Hepatocyte (in vitro differentiated cells): ENCODE measurements at regions not wholly inside any gene's neighbourhood (a gene's known extent, or its start where the extent isn't known, plus 50 kb on each side); places are given as distances from the start of the nearest gene placed in this dataset.

Experiments used
- DNase-seq: peaks from one replicate; pipeline ENCODE4 v3.0.0-alpha.2; 2016; ENCODE audit warnings: low spot score
- H2AFZ ChIP-seq: fragments of 200-600 bp; sonication (generic); 2 replicates; pipeline ENCODE4 v1.6.0; 2016; ENCODE audit warnings: antibody characterized with exemption, mild to moderate bottlenecking
- H3K27ac ChIP-seq: fragments of 200-600 bp; sonication (generic); 2 replicates; pipeline ENCODE4 v1.5.1; 2016; ENCODE audit warnings: mild to moderate bottlenecking
- H3K27me3 ChIP-seq: fragments of 200-600 bp; sonication (generic); 2 replicates; pipeline ENCODE4 v1.6.1; 2016
- H3K36me3 ChIP-seq: fragments of 200-600 bp; sonication (generic); replicated peaks from 2 replicates; pipeline ENCODE4 v1.5.1; 2016; ENCODE audit warnings: low read depth; ENCODE audit not compliant: insufficient read depth
- H3K4me1 ChIP-seq: fragments of 200-600 bp; sonication (generic); 2 replicates; pipeline ENCODE4 v1.5.1; 2016; ENCODE audit warnings: mild to moderate bottlenecking, moderate library complexity; ENCODE audit not compliant: insufficient read depth
- H3K4me2 ChIP-seq: fragments of 200-600 bp; sonication (generic); 2 replicates; pipeline ENCODE4 v1.6.0; 2016
- H3K4me3 ChIP-seq: fragments of 200-600 bp; sonication (generic); 2 replicates; pipeline ENCODE4 v1.5.1; 2016; ENCODE audit warnings: mild to moderate bottlenecking
- H3K79me2 ChIP-seq: fragments of 200-600 bp; sonication (generic); 2 replicates; pipeline ENCODE4 v1.6.0; 2017; ENCODE audit warnings: mild to moderate bottlenecking
- H3K9me2 ChIP-seq: fragments of 200-600 bp; sonication (generic); replicated peaks from 2 replicates; pipeline ENCODE4 v1.6.0; 2017; ENCODE audit warnings: mild to moderate bottlenecking; ENCODE audit not compliant: insufficient read depth
- H3K9me3 ChIP-seq: fragments of 200-600 bp; sonication (generic); 2 replicates; pipeline ENCODE4 v1.5.1; 2016; ENCODE audit warnings: low read depth, mild to moderate bottlenecking
- H4K20me1 ChIP-seq: fragments of 200-600 bp; sonication (generic); 2 replicates; pipeline ENCODE4 v1.6.0; 2016; ENCODE audit warnings: mild to moderate bottlenecking; ENCODE audit not compliant: insufficient read depth, poor library complexity, severe bottlenecking
- CTCF ChIP-seq: fragments of 200-600 bp; sonication (generic); IDR thresholded peaks from 2 replicates; pipeline ENCODE4 v1.5.1; 2016; ENCODE audit warnings: antibody characterized with exemption, mild to moderate bottlenecking; ENCODE audit not compliant: poor library complexity
- EZH2 ChIP-seq: fragments of 200-600 bp; sonication (generic); IDR thresholded peaks from 2 replicates; pipeline ENCODE4 v1.6.1; 2016; ENCODE audit warnings: antibody characterized with exemption, mild to moderate bottlenecking, borderline replicate concordance
- EZH2phosphoT487 ChIP-seq: fragments of 200-600 bp; sonication (generic); IDR thresholded peaks from one replicate; pipeline ENCODE4 v1.6.1; 2018; ENCODE audit warnings: antibody characterized with exemption, mild to moderate bottlenecking, low read depth, moderate library complexity; ENCODE audit not compliant: unreplicated experiment, severe bottlenecking
- WGBS: methylation state at CpG from one replicate; pipeline ENCODE4 v1.1.6; 2016; ENCODE audit warnings: low lambda C conversion rate; ENCODE audit errors: missing lambda C conversion rate; 5-methylcytosine and 5-hydroxymethylcytosine counted together

- DNase-seq: no peak
- Histone ChIP-seq H3K4me2 (no peak overlapping the region), H3K9me3 (no peaks in the 10 kb centered on the region), H3K27ac (no peak overlapping the region), H3K9me2 (no peaks in the 10 kb centered on the region), H3K4me3 (no peak overlapping the region), H2AFZ (no peak overlapping the region), H3K79me2 (no peaks in the 10 kb centered on the region), H3K27me3 (no peaks in the 10 kb centered on the region), H3K36me3 (no peaks in the 10 kb centered on the region), H4K20me1 (no peaks in the 10 kb centered on the region), H3K4me1 (no peaks in the 10 kb centered on the region)
- TF ChIP-seq EZH2 (no peak), EZH2phosphoT487 (no peak), CTCF (no peak)
- WGBS: 92% methylated on average over 1 of the region's 1 CpG
Measured at GRCh38 chr7:118349604-118350003, 125.1 kb downstream of the ANKRD7 start.

- Histone ChIP-seq H4K20me1 (no peaks in the 10 kb centered on the region), H3K27me3 (no peaks in the 10 kb centered on the region)
- WGBS: 75% methylated on average over 1 of the region's 1 CpG
Measured at GRCh38 chr7:118350260-118350659, 125.8 kb downstream of the ANKRD7 start.

GRCh38 chr7:118352867-118353453 is 128.5 kb downstream of the ANKRD7 start:
- Histone ChIP-seq H3K4me2 (no peak overlapping the region), H2AFZ (no peak overlapping the region), H4K20me1 (no peaks in the 10 kb centered on the region), H3K79me2 (no peaks in the 10 kb centered on the region), H3K4me1 (no peaks in the 10 kb centered on the region), H3K9me3 (no peaks in the 10 kb centered on the region), H3K9me2 (no peaks in the 10 kb centered on the region), H3K36me3 (no peaks in the 10 kb centered on the region), H3K27ac (no peak overlapping the region), H3K4me3 (no peak overlapping the region), H3K27me3 (no peaks in the 10 kb centered on the region)
- TF ChIP-seq EZH2 (no peak), CTCF (peak; percentile 69)
- DNase-seq: peak; percentile 33
- WGBS: 65% methylated on average over 3 of the region's 3 CpGs

More at GRCh38 chr7:118350260-118350659, 125.8 kb downstream of the ANKRD7 start:
- Histone ChIP-seq H3K27ac (no peak overlapping the region), H3K36me3 (no peaks in the 10 kb centered on the region), H3K4me3 (no peak overlapping the region), H2AFZ (no peak overlapping the region), H3K4me2 (no peak overlapping the region), H3K9me2 (no peaks in the 10 kb centered on the region), H3K4me1 (no peaks in the 10 kb centered on the region), H3K9me3 (no peaks in the 10 kb centered on the region), H3K79me2 (no peaks in the 10 kb centered on the region)
- DNase-seq: no peak
- TF ChIP-seq EZH2phosphoT487 (no peak), EZH2 (no peak), CTCF (no peak)

GRCh38 chr7:118366363-118366762 is 141.9 kb downstream of the ANKRD7 start:
- H4K20me1 ChIP-seq: no peaks in the 10 kb centered on the region
- no peaks in the 10 kb centered on the region for H3K9me2 ChIP-seq
- no peak overlapping the region for H3K27ac ChIP-seq
- no peaks in the 10 kb centered on the region for H3K36me3 ChIP-seq
- H3K4me3 ChIP-seq: no peak overlapping the region
- DNase-seq: no peak
- TF ChIP-seq EZH2 (no peak), CTCF (no peak), EZH2phosphoT487 (no peak)
- no peak overlapping the region for H2AFZ ChIP-seq
- no peaks in the 10 kb centered on the region for H3K9me3 ChIP-seq
- no peaks in the 10 kb centered on the region for H3K4me1 ChIP-seq
- H3K4me2 ChIP-seq: no peak overlapping the region
- H3K27me3 ChIP-seq: no peaks in the 10 kb centered on the region
- 84% methylated on average over 5 of the region's 5 CpGs for WGBS
- H3K79me2 ChIP-seq: no peaks in the 10 kb centered on the region
